GM18951 (cell line): ENCODE measurements at regions not wholly inside any gene's neighbourhood (a gene's known extent, or its start where the extent isn't known, plus 50 kb on each side); places are given as distances from the start of the nearest gene placed in this dataset.

Experiments used
- POLR2A ChIP-seq: IDR thresholded peaks from 4 replicates; pipeline ENCODE4 v1.6.1; 2011; ENCODE audit warnings: mild to moderate bottlenecking; ENCODE audit not compliant: insufficient read length, insufficient read depth; ENCODE audit errors: extremely low read depth
- in situ Hi-C: fragments of 300-500 bp; cut with MboI; formaldehyde crosslinking; loops from one replicate; pipeline ENCODE4 v1.12.0; 2022; ENCODE audit warnings: low sequenced_read_pairs, mixed read lengths, inconsistent platforms; ENCODE audit not compliant: unreplicated experiment

DNA sequence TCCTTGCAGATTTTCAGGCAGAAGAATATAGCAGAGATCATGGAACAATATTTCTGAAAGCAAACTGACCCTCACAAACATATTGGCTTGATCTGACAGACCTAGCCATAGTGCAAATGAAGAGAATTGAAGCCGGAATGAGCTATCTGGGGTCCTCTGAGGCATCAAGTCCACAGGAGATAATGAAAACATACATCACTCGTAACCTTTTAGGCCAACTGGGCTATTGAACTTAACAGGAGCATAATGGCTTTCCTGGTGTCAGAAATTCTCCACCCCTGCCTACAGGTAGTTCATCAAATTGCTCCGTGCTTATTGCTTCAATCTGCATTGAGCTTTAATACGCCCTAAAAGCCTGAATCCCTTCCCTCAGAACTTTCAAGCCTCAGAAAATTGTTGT is 1414.6 kb upstream of the TENM4 start:
- TF ChIP-seq POLR2A = no peak
- in situ Hi-C loops = no loop called here

DNA sequence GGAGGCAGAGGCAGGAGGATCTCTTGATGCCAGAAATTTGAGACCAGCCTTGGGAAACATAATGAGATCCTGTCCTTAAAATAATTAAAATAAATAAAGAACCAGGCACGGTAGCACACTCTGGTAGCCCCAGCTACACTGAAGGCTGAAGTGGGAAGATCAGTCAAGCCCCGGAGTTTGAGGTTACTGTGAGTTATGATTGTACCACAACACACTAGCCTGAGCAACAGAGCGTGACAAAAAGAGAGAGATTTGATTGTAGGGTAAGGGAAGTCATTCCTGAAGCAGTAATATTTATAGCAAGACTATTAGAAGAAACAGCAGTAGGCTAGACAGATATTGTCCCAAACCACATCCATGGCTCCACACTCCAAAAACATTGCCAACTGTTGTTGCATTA is 1408.4 kb upstream of the TENM4 start:
- in situ Hi-C loops = no loop called here
- TF ChIP-seq POLR2A = no peak

DNA sequence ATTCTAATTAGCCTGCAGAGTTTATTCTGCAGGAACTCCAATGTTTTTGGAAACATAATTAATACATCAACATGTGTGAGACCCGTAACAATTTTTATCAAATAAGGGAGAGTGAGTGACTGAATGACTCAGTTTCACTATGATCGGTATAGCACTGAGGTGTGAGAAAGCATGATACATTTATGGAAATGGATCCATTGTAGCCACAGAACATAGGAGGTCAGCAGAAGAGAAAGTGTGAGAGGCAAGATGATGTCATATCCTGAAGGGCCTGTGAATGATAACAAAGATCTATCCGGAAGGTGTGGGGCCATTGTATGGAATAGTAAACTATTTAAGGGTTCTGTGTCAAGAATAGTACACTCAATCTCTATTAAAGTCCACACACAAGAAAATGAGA is 1406.1 kb upstream of the TENM4 start:
- in situ Hi-C loops = no loop called here
- TF ChIP-seq POLR2A = no peak

DNA sequence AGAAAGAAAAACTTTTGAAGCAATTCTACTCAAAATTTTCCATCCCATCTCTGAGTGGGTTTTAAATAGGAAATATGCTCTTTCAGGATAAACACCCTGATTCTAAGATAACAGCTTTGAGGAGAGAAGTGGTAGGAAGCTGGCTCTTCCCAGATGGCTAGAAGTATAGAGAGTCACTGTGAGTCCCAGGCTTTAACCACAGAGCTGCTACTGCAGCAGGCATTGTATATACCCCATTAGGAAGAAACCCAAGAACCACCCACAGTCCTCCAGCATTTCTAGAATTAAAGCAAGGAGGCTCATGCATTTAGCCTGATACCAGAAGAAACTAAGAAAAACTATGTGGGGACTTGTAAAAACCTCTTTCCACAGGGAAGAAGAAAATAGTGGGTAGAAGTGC is 1405.6 kb upstream of the TENM4 start:
- in situ Hi-C loops = no loop called here

DNA sequence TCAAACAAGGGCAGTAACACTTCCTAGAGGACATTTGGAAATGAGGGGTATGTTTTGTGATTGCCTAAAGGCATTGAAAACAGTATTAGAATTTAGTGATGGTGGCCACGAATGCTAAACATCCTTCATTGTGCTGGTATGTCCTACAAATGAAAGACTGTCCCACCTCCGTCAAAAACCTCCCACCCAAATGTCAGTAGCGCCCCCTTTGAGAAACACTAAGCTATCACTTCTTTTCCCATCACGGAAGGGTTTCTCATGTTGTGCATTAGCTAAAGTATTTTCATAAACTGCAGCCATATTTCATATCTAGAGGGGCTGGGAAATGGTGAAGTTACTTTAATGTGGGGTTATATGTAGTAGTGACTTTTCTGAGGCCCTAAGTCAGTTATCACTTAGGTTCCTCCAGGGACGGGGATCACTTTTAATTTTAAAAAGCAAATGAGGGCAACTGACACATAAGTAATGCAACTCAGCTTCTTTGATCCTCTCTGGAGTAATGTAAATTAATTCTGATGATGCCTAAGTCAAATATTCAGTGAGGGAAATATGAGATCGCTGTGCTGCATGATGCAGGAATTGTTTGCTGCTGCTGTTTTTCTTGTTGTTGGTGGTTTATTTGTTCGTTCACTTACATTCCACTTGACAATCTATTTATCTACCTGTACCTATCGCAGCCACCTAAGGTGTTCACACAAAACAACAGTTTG is 1403.4 kb upstream of the TENM4 start:
- TF ChIP-seq POLR2A = no peak
- in situ Hi-C loops = no loop called here

More for the DNA sequence above, 1405.6 kb upstream of the TENM4 start:
- TF ChIP-seq POLR2A = no peak

DNA sequence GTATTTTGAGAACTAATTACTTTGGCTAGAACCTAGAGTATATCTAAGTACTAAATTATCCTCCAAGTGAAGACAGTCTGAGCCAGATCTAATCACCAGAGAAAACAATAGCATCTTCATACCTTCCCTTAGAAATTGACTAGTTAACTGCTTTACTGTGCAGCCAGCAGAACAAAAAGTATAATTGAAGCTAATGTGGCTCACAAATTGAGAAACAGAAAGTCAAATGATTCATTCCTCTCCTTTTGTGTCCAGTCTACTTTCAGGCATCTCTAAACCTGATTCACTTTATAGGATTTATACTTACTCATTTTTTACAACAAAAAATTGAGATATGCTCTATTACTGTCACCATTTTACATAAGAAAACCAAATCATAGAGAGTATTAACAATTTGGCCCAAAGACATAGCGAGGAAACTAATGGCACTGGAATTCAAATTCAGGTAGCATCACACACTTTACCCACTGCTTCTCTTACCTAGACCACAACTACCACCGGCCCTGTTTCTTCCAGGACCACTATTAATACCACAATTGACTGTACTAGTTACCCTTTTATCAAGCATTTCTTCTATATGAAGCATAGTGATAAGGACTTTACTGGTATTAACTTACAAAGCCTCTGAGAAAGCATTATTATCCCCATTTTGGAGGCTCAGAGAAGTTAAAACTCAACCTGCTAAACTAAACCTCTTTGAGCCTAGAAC is 1402.6 kb upstream of the TENM4 start:
- TF ChIP-seq POLR2A = no peak

DNA sequence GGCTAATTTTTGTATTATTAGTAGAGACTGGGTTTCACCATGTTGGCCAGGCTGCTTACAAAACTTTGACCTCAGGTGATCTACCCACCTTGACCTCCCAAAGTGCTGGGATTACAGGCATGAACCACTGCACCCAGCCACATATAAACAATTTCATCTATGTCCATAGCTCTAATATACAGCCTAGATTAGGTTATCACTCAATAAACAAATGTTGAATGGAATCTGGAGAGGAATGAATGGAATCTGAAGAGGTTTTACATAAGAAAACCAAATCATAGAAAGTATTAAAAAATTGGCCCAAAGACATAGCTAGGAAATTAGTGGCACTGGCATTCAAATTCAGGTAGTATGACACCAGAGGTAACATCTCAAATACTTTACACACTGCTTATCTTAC is 1401.4 kb upstream of the TENM4 start:
- no peak for TF ChIP-seq POLR2A
- in situ Hi-C loops = no loop called here

More for the DNA sequence above, 1402.6 kb upstream of the TENM4 start:
- in situ Hi-C loops = no loop called here

DNA sequence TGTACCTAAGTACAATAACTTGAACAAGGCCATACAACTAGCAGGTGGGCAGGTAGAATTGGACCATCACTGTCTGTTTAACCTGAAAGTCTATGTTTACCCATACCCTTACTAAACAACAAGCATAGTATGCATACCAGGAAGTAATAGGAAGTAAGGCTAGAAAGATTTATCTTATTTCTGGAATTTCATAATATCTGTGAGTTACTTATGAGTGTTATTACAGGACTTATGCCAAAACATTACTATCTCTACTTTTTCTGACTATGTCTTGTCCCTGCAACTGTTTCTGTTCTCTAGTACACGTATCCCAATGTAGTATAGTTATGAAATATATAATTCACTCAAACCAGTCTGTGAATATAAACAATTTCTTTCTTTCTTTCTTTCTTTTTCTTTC is 1400.8 kb upstream of the TENM4 start:
- in situ Hi-C loops = no loop called here
- no peak for TF ChIP-seq POLR2A

DNA sequence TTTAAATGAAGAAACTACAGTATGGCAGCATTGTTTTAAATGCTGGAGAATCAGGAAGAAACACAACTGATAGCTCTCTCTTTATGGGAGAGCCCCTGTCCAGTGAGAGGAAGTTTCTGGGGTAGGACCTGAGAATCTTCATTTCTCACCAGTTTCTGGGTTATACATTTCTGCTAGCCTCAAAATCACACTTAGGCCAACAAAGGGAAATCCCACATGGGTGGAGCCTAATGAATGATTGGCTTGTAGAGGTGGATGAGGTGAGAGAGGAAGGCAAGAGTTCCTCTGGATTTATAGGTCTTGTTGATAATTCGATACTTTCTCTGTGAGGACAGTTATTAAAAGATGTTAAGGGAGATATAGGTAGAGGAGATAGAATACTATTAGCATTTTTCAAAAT is 1397.3 kb upstream of the TENM4 start:
- in situ Hi-C loops = no loop called here
- no peak for TF ChIP-seq POLR2A

DNA sequence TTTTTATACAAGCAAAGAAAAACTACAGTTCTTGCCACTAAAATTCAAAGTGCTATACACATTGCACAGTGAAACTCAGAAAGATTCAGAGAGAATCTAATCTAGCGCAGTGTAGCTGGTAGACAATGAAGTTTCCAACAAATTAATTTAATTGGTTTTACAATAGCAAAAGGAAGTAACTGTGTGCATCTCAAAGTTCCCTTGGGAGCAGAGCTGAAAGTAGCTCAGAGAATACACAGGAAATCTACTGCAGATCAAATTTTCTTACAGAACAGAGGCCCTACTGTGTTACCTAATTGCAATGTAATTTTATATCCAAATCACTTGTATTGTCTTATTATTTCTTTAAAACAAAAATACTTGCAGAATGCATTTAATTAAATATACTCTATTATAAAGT is 1396.2 kb upstream of the TENM4 start:
- no peak for TF ChIP-seq POLR2A
- in situ Hi-C loops = no loop called here

DNA sequence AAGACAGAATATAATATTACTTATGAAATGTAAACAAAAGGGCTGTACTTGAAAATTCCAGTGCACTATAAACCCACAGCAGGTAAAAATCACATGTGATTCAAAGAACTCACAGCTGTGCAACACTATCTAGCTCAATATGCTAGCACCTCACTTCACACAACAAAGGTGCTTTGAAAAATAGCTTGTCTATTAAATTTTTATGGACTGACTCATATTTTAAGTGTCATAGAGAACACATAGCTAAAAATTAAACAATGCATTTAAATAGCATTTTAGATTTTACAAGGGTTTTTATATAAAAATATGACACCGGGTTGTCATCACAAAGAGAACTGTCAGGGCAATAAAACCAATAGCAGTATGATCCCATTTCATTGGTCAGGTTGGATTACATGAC is 1390.5 kb upstream of the TENM4 start:
- in situ Hi-C loops = no loop called here
- TF ChIP-seq POLR2A = no peak

DNA sequence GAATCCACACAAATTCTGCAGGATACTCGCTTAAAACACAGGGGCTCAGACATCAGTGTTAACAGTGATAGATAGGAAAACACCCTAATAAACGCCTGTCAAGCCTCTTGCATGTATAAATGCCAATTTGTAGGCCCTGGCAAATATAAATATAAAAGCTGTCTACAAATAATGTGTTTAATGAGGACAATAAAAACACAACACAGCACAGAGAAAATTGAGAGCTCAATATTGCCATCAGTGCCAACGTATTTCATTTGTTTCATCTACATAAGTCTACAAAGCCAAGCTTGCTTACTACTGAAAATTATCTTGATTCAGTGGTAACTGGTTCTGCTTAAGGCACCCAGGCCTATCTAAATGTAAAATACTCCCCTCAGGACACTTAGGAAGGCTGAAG is 1387.0 kb upstream of the TENM4 start:
- TF ChIP-seq POLR2A = no peak
- in situ Hi-C loops = no loop called here

DNA sequence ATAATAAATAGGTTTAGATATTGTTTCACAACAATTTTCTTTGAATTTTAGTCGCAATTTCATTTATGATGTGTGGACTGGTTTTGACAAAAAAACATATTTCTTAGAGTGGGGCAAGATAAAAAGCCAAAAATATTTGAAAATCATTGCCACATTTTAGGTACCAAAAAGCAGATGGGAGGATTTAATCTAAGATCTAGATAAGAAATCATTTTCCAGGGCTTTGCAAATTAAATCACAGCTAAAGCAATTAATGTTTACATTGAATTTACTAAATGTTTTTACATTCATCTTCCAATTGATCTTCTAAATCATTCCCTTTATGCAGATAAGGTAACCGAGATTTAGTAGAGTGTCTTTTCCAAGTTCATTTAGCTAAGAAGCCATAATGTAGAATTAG is 1386.0 kb upstream of the TENM4 start:
- TF ChIP-seq POLR2A = no peak
- in situ Hi-C loops = no loop called here

DNA sequence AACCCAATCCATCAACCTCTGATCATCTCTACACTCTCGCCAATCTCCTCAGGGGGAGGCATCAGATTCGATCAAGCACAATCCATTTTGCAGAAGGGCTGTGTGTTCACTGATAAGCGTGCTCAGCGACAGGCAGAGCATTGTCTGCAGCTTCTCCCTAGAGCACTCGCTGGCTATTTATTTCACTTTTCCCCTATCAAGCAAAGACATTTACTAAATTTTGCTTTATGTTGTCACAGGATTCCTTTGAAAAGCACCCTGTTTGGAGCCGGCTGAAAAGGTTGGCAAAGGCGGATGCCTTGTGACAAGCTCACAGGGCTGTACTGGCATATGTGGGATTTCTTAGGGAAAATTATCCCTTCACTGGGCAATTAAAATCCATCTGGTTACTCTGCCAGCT is 1381.5 kb upstream of the TENM4 start:
- in situ Hi-C loops = no loop called here
- TF ChIP-seq POLR2A = no peak

DNA sequence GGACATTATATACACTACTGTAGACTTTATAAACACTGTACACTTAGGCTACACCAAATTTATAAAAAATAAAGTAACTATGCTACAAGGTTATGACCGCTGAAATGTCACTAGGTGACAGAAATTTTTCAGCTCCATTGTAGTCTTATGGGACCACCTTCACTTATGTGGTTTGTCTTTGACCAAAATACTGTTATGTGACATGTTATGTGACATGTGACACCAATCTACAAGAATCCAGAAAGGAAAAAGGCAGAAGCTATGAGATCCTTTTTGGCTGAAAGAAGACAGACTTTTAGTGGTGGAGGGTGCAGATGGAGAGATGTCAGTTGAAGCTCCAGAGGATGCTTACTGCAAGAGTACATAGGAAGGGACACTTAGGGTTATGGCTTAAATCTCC is 1378.4 kb upstream of the TENM4 start:
- no peak for TF ChIP-seq POLR2A
- in situ Hi-C loops = no loop called here

DNA sequence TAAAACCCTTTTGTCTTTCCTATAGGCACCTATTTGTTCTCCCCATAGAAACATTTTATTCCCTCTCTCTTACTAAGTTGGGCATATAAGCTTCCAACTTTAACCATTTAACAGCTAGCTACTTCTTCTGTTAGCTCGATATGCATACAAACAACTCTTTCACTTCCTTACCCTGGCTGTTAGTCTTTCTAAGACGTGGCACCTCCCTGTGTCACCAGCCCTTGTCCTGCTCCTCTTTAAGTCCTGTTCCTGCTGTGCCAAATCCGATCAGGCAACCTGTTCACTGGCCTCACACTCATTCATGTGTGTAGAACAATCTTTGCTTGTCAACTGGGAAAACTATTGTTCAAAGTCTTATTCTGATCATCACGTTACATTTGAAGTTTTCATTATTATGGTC is 1376.1 kb upstream of the TENM4 start:
- in situ Hi-C loops = no loop called here
- no peak for TF ChIP-seq POLR2A
